ENCODE measurements at regions not wholly inside any gene's neighbourhood (a gene's known extent, or its start where the extent isn't known, plus 50 kb on each side); places are given as distances from the start of the nearest gene placed in this dataset.
"Not testable (repeated sequence)": the region's sequence is repeated elsewhere in the genome, so short reads cannot be mapped to it uniquely, and the experiment has no call there.

DNA sequence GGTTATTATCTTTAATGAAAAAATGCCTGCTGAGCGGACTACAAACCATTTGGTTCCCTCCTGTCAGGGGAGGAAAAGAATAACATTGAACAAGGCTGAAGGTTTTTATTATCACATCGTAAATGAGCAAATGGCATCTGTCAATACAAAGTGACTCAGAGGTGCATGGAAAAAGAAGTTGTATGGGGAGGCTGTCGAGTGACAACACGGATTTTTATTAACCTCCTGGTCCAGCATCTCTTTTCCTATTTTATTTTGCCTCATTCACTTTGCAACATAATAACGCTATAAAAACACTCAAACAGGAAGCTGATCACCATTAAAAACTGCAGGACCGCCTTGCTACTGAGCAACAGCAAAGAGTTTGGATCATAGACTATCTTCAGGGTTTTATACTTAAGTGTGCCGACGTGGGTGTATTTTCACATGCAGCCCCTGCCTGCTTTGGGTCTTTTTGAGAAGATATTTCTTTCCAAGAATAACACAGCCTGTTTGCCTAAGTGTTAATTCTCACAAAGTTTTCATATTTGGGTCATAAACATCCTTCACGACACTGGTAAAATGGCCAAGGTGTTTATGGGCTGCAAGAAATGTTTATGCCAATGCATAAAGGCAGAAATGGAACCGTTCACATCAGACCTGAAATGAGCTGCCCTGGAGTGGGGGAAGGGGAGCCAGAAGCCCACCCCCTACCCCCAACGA is 132.1 kb upstream of the SALL4 start:
- no peak for DNase-seq (ENCODE audit: low spot score in 2 of 2)
- WGBS, 2 donors = 36 to 41% methylated on average over 11 of the region's 11 CpGs
- intact Hi-C loops (cut with DNase I; ENCODE audit: low total_unique reads) = no loop called here
- H3K4me3 ChIP-seq (ENCODE audit: low read depth, poor library complexity, severe bottlenecking) = no peak overlapping the region
- no peak for TF ChIP-seq POLR2A (IDR thresholded peaks at IDR 0.05)
- TF ChIP-seq, protein P1, sequence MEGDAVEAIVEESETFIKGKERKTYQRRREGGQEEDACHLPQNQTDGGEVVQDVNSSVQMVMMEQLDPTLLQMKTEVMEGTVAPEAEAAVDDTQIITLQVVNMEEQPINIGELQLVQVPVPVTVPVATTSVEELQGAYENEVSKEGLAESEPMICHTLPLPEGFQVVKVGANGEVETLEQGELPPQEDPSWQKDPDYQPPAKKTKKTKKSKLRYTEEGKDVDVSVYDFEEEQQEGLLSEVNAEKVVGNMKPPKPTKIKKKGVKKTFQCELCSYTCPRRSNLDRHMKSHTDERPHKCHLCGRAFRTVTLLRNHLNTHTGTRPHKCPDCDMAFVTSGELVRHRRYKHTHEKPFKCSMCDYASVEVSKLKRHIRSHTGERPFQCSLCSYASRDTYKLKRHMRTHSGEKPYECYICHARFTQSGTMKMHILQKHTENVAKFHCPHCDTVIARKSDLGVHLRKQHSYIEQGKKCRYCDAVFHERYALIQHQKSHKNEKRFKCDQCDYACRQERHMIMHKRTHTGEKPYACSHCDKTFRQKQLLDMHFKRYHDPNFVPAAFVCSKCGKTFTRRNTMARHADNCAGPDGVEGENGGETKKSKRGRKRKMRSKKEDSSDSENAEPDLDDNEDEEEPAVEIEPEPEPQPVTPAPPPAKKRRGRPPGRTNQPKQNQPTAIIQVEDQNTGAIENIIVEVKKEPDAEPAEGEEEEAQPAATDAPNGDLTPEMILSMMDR (IDR thresholded peaks at IDR 0.05) = no peak

DNA sequence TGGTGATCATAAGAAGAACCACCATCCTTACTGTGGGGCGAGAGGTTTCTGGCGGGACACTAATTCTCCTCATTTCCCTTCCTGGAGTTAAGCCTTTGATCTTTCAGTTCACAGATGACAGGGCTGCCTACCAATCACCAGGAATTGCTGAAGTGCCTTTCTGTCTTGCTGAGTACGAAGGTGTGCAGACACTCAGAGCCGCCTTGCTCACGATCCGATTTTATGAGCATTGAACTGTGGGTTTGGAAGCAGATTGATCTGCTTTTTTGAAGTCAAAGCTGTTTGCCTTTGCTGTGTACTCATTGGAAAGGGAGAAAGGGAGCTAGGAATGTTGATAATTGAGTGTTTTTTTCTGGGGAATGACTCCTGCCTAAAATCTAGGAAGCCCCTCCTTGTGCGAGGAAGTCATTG is 129.1 kb upstream of the SALL4 start:
- no peak for DNase-seq (ENCODE audit: low spot score in 2 of 2)
- no peak for TF ChIP-seq POLR2A (IDR thresholded peaks at IDR 0.05)
- TF ChIP-seq, protein P1 (IDR thresholded peaks at IDR 0.05) = no peak
- WGBS, 2 donors = 68 to 69% methylated on average over 7 of the region's 7 CpGs
- intact Hi-C loops (cut with DNase I; ENCODE audit: low total_unique reads) = no loop called here
- H3K4me3 ChIP-seq (ENCODE audit: low read depth, poor library complexity, severe bottlenecking) = no peak overlapping the region

DNA sequence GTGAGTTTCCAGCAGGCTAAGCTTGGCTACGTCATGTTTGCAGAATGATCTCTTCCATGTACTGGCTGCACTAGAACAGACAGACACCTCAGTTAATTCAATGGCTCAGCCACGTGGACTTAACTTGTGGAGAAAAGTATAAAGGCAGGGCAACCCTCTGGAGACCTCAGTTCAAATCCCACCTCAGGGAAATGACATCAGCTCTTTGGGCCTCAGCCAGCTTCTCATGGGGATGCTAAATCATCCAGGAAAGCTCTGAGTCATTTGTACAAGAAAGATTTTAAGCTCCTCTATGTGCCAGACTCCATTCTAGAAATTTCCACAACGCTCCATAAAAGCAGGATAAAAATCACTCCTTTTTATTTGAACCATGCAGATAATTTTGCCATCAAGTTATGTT is 128.5 kb upstream of the SALL4 start:
- intact Hi-C loops (cut with DNase I; ENCODE audit: low total_unique reads) = no loop called here
- DNase-seq (ENCODE audit: low spot score in 2 of 2) = no peak
- 66 to 68% methylated on average over 3 of the region's 3 CpGs for WGBS, 2 donors
- H3K4me3 ChIP-seq (ENCODE audit: low read depth, poor library complexity, severe bottlenecking) = no peak overlapping the region
- no peak for TF ChIP-seq POLR2A (IDR thresholded peaks at IDR 0.05)
- TF ChIP-seq, protein P1 (IDR thresholded peaks at IDR 0.05) = no peak

DNA sequence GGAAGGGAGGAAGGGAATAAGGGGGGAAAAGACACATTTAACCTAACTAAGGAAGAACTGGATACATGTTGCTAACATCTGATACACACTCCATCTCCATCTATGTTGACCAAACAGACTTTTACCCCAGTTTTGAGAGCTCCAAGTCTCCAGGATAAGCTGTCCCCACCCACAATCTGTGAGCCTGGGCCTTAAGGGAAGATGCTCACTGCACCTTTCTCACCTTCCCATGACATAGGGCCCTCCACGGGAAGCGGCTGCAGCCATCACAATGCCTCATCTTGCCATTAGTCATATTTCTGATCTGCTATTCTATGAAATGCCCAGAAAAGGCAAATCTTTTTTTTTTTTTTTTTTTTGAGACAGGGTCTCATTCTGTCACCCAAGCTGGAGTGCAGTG is 126.6 kb upstream of the SALL4 start:
- H3K4me3 ChIP-seq (ENCODE audit: low read depth, poor library complexity, severe bottlenecking) = no peak overlapping the region
- TF ChIP-seq POLR2A (IDR thresholded peaks at IDR 0.05) = no peak
- TF ChIP-seq, protein P1 (IDR thresholded peaks at IDR 0.05) = no peak
- WGBS, 2 donors = 85 to 88% methylated on average over 2 of the region's 2 CpGs
- intact Hi-C loops (cut with DNase I; ENCODE audit: low total_unique reads) = no loop called here
- peak in 1 of 2 donors; percentile 31 for DNase-seq (ENCODE audit: low spot score in 2 of 2)

DNA sequence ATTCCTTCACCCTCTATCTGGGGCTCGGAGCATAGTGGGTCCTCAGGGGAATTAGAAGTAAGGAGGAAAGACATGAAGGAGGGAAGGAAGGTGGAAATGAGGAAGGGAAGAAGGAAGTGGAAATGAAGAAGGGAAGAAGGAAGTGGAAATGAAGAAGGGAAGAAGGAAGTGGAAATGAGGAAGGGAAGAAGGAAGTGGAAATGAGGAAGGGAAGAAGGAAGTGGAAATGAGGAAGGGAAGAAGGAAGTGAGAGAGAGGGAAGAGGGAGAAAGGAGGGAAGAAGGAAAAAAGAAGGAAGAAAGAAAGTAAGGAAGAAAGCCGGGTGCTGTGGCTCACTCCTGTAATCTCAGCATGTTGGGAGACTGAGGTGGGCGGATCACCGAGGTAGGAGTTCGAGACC is 125.6 kb upstream of the SALL4 start:
- WGBS, 2 donors = 88 to 90% methylated on average over 5 of the region's 5 CpGs
- DNase-seq (ENCODE audit: low spot score in 2 of 2) = peak in 1 of 2 donors; percentile 0
- intact Hi-C loops (cut with DNase I; ENCODE audit: low total_unique reads); H3K4me3 ChIP-seq (ENCODE audit: low read depth, poor library complexity, severe bottlenecking): not testable (repeated sequence)

DNA sequence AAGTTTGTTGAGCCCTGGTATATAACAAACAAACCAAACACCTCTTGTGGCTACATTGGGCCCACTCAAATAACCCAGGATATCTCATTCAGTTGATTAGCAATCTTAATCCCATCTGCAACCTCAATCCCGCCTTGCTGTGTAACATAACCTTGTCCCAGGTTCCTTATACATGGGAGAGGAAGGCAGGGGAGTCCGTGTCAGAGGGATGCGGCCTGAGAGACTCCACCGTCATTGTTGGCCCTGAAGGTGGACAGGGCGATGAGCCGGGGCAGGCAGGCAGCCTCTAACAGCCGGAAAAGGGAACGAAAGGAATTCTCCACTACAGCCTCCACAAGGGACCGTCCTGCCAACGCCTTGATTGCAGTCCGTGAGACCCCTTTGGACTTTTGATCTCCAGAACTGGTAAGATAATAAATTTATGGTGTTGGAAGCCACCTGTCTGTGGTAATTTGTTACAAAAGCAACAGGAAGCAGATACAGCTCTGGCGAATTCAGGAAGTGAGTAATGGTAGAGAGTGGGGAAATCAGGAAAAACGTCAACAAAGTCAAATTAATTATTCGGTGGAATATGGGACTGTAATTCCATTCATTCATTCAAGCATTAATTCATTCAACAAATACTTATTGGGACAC is 124.5 kb upstream of the SALL4 start:
- DNase-seq (ENCODE audit: low spot score in 2 of 2) = peak in 1 of 2 donors; percentile 50
- TF ChIP-seq, protein P1 (IDR thresholded peaks at IDR 0.05) = no peak
- no peak for TF ChIP-seq POLR2A (IDR thresholded peaks at IDR 0.05)
- intact Hi-C loops (cut with DNase I; ENCODE audit: low total_unique reads) = no loop called here
- 73 to 76% methylated on average over 14 of the region's 14 CpGs for WGBS, 2 donors
- H3K4me3 ChIP-seq (ENCODE audit: low read depth, poor library complexity, severe bottlenecking) = no peak overlapping the region

All from lower leg skin (tissue), 4 donors.